Pancreas (tissue), 10 donors: ENCODE measurements at regions not wholly inside any gene's neighbourhood (a gene's known extent, or its start where the extent isn't known, plus 50 kb on each side); places are given as distances from the start of the nearest gene placed in this dataset.
A peak's percentile ranks its signal among the peaks of the same experiment; 100 is the strongest.

Source experiments
- ATAC-seq, 4 donors: fragments of 200-7000 bp; cut with Tn5 transposase; one replicate each; pipeline versions ENCODE4 v1.8.0 to v1.9.1; 2020; ENCODE audit warnings: mild to moderate bottlenecking in 4 of 4, moderate library complexity in 4 of 4
- DNase-seq, 6 donors: peaks; one replicate each; pipeline ENCODE4 v3.0.0-alpha.2; 2020
- FAIRE-seq: peaks from 2 replicates; lab custom pipeline; 2012; peaks lifted over from hg19 to GRCh38; lab: Jason Lieb, UNC
- H3K27ac ChIP-seq, 4 donors: fragments of 200-600 bp; sonication (generic); 1 replicate in 3 of 4; 2 replicates in 1 of 4; pipeline versions ENCODE4 v1.5.0 to v1.8.0; 2020
- H3K27me3 ChIP-seq, 4 donors: fragments of 200-600 bp; one replicate each; pipeline ENCODE4 v1.8.0; 2021
- H3K36me3 ChIP-seq, 3 donors: fragments of 200-600 bp; sonication (generic) in 1 of 3; one replicate each; pipeline versions ENCODE4 v1.5.0 to v1.8.0; 2020 to 2021
- H3K4me1 ChIP-seq, 3 donors: fragments of 200-600 bp; one replicate each; pipeline ENCODE4 v1.8.0; 2021
- H3K4me3 ChIP-seq, 4 donors: fragments of 200-600 bp; sonication (generic) in 2 of 4; one replicate each; pipeline versions ENCODE4 v1.5.0 to v1.8.0; 2020 to 2021
- H3K9me3 ChIP-seq, 4 donors: fragments of 200-600 bp; one replicate each; pipeline ENCODE4 v1.8.0; 2021
- CTCF ChIP-seq, 4 donors: fragments of 200-600 bp; sonication (generic) in 3 of 4; IDR thresholded peaks; one replicate each; pipeline versions ENCODE4 v1.5.0 to v1.8.0; 2021; ENCODE audit warnings: antibody characterized with exemption in 4 of 4
- WGBS, 2 donors: extraction: QIAGEN DNeasy Blood & Tissue Kit; methylation state at CpG; one replicate each; pipeline ENCODE4 v1.1.7; 2013; 5-methylcytosine and 5-hydroxymethylcytosine counted together
- intact Hi-C, 3 donors: fragments of 100-400 bp; cut with DNase I; formaldehyde crosslinking; loops; one replicate each; pipeline versions ENCODE4 v1.11.1 to v1.14.2; 2022
- donor health status: healthy with polysubstance abuse.
- donor health status: DM: no; HTN: no; CAD: no; lungs with moderate emphysema.
- donor health status: DM: no; HTN: no; CAD: no.
- donor health status: control.
- donor health status: control.
- donor health status: Bipolar disorder and iron deficiency.
- donor health status: DM: yes; HTN: yes; CAD: no.
- donor health status: DM: no; HTN: no; CAD: no.
- donor health status: DM: no; HTN: no; CAD: no.
- donor health status: DM: yes; HTN: yes; CAD: no.

GRCh38 chr18:54713386-54713785 is 114.9 kb upstream of the RAB27B start:
- no peak for ATAC-seq

GRCh38 chr18:54714851-54715250 is 113.4 kb upstream of the RAB27B start:
- no peak overlapping the region for H3K27ac ChIP-seq
- FAIRE-seq (no peak), ATAC-seq (no peak), DNase-seq (no peak)
- H3K9me3 ChIP-seq = no peaks in the 10 kb centered on the region
- 81 to 88% methylated on average over 1 of the region's 1 CpG for WGBS, 2 donors
- H3K4me3 ChIP-seq = no peak overlapping the region
- intact Hi-C loops = no loop called here
- TF ChIP-seq CTCF (IDR thresholded peaks at IDR 0.05) = no peak
- H3K4me1 ChIP-seq = no peaks in the 10 kb centered on the region
- no peaks in the 10 kb centered on the region for H3K36me3 ChIP-seq
- no peaks in the 10 kb centered on the region for H3K27me3 ChIP-seq

More at GRCh38 chr18:54713386-54713785, 114.9 kb upstream of the RAB27B start:
- Histone ChIP-seq H3K9me3 (no peaks in the 10 kb centered on the region), H3K36me3 (no peaks in the 10 kb centered on the region), H3K27me3 (no peaks in the 10 kb centered on the region), H3K4me3 (no peak overlapping the region), H3K27ac (no peak overlapping the region), H3K4me1 (no peaks in the 10 kb centered on the region)
- intact Hi-C loops = no loop called here
- WGBS, 2 donors = 94 to 99% methylated on average over 4 of the region's 4 CpGs
- no peak for FAIRE-seq
- no peak for TF ChIP-seq CTCF (IDR thresholded peaks at IDR 0.05)
- DNase-seq = no peak

DNA sequence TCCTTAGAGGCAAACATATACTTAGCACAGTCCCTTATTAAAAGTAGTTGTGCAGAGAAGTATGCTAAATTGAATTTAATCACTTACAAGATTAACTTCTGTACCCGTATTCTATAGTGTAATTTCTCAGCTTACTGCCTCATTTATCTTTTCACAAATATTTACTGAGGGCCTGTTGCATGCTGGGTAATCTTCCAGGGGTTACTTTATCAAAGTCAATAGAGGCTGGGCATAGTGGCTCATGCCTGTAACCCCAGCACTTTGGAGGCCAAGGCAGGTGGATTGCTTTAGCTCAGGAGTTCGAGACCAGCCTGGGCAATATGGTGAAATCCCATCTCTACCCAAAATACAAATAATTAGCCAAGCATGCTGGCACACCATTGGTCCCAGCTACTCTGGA is 111.7 kb upstream of the RAB27B start:
- no peaks in the 10 kb centered on the region for H3K4me1 ChIP-seq
- H3K36me3 ChIP-seq = no peaks in the 10 kb centered on the region
- no peaks in the 10 kb centered on the region for H3K27me3 ChIP-seq
- H3K27ac ChIP-seq = no peak overlapping the region
- H3K9me3 ChIP-seq = no peaks in the 10 kb centered on the region
- TF ChIP-seq CTCF (IDR thresholded peaks at IDR 0.05) = no peak
- 33 to 36% methylated on average over 2 of the region's 2 CpGs for WGBS, 2 donors
- intact Hi-C loops = no loop called here
- DNase-seq (peak in 3 of 6 donors; percentile 18 to 39 (median 22)), ATAC-seq (peak; percentile 75 to 91 (median 88)), FAIRE-seq (no peak)
- no peak overlapping the region for H3K4me3 ChIP-seq

DNA sequence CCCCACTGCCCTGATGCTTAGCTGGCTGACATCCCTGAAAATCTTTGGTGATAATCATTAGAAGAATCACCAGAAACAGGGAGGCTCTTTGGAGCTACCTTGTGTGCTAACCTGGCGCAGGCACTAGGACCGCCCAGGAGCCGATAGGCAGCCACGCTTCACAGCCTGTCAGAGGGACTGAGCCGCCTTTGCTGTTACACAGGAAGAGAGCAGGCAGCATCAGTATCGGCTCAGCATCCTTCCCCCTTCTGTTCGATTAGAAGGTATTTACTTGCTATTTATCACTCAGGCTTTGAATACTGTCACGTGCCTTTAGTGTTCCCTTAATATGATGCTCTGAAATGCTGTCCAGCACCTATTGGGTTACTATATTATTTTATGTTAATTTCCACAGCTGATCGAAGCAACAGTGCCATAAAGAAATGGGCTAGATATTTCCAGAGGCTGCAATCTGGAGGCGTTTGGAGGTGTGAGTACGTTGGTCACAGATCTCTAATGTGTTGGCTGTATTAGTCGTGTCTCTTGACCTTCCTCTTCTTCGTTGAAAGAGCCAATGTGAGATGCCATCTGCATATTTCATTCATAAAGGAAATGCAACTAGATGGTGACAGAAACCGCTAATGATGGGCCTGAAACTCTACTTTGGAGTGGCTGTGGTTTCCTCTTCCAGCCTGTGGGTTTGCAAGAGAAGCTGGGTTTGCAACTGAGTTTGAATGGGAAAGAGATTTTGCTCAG is 110.4 kb upstream of the RAB27B start:
- no peak overlapping the region for H3K27ac ChIP-seq
- H3K4me1 ChIP-seq = no peaks in the 10 kb centered on the region
- no peaks in the 10 kb centered on the region for H3K36me3 ChIP-seq
- intact Hi-C loops = no loop called here
- DNase-seq (no peak), FAIRE-seq (no peak), ATAC-seq (peak in 1 of 4 donors; percentile 48)
- no peak for TF ChIP-seq CTCF (IDR thresholded peaks at IDR 0.05)
- no peaks in the 10 kb centered on the region for H3K27me3 ChIP-seq
- WGBS, 2 donors = 63 to 69% methylated on average over 14 of the region's 14 CpGs
- no peak overlapping the region for H3K4me3 ChIP-seq
- no peaks in the 10 kb centered on the region for H3K9me3 ChIP-seq

DNA sequence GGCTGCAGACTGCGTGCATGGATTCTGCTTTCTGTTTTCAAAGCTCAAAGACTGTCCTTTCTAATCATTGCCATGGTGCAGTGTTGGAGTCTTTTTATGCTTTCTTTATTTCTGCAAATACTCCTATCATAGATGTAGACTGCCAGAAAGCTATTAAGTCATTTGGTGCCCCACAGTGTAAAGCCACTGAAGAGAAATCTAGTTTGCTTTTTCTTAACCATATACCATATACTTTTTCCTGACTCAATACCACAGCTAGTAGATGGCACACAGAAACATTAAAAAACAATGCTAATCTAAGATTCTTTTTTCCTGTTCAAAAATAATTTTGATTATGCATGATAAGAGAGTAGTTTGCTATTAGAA is 109.9 kb upstream of the RAB27B start:
- no peak for ATAC-seq

More for the DNA sequence above, 109.9 kb upstream of the RAB27B start:
- no peaks in the 10 kb centered on the region for H3K4me1 ChIP-seq
- WGBS, 2 donors = 80 to 82% methylated on average over 1 of the region's 1 CpG
- no peak for DNase-seq
- H3K36me3 ChIP-seq = no peaks in the 10 kb centered on the region
- intact Hi-C loops = no loop called here
- no peaks in the 10 kb centered on the region for H3K27me3 ChIP-seq
- no peak for TF ChIP-seq CTCF (IDR thresholded peaks at IDR 0.05)
- no peak overlapping the region for H3K4me3 ChIP-seq
- no peak for FAIRE-seq
- no peaks in the 10 kb centered on the region for H3K9me3 ChIP-seq
- no peak overlapping the region for H3K27ac ChIP-seq
